NCI-H446 treated with DMSO at 0.1 percent for 48 hours (cell line): ENCODE measurements at regions not wholly inside any gene's neighbourhood (a gene's known extent, or its start where the extent isn't known, plus 50 kb on each side); places are given as distances from the start of the nearest gene placed in this dataset.
"Not testable (repeated sequence)": the region's sequence is repeated elsewhere in the genome, so short reads cannot be mapped to it uniquely, and the experiment has no call there.

Experiments used
- DNase-seq: peaks from one replicate; lab custom pipeline; 2025; lab: John Stamatoyannopoulos, UW

- peak; percentile 28 for DNase-seq
These were observed 1753.5 kb downstream of the EFNA5 start for GRCh38 chr5:105917189-105917588.

- DNase-seq: no peak
These were observed 1763.7 kb downstream of the EFNA5 start for GRCh38 chr5:105907016-105907415.

- peak; percentile 42 for DNase-seq
These were observed 1765.3 kb downstream of the EFNA5 start for GRCh38 chr5:105905392-105905791.

- no peak for DNase-seq
These were observed 1767.7 kb downstream of the EFNA5 start for GRCh38 chr5:105903069-105903468.

- no peak for DNase-seq
These were observed 1771.0 kb downstream of the EFNA5 start for GRCh38 chr5:105899726-105900125.

- no peak for DNase-seq
These were observed 1772.6 kb downstream of the EFNA5 start for GRCh38 chr5:105898183-105898582.

GRCh38 chr5:105885266-105885665 lies 1785.5 kb downstream of the EFNA5 start:
- DNase-seq: no peak

GRCh38 chr5:105882956-105883481 lies 1787.7 kb downstream of the EFNA5 start:
- no peak for DNase-seq

- no peak for DNase-seq
These were observed 1792.3 kb downstream of the EFNA5 start for GRCh38 chr5:105878402-105878801.

- DNase-seq: no peak
These were observed 1793.1 kb downstream of the EFNA5 start for GRCh38 chr5:105877592-105877991.

GRCh38 chr5:105874316-105874715 lies 1796.4 kb downstream of the EFNA5 start:
- peak; percentile 13 for DNase-seq

- no peak for DNase-seq
These were observed 1798.0 kb downstream of the EFNA5 start for GRCh38 chr5:105872569-105873270.

- DNase-seq: no peak
These were observed 1802.5 kb downstream of the EFNA5 start for GRCh38 chr5:105868038-105868780.

GRCh38 chr5:105865834-105866233 lies 1804.9 kb downstream of the EFNA5 start:
- no peak for DNase-seq

GRCh38 chr5:105859350-105859749 lies 1811.4 kb downstream of the EFNA5 start:
- DNase-seq: not testable (repeated sequence)

GRCh38 chr5:105849701-105850100 lies 1821.0 kb downstream of the EFNA5 start:
- DNase-seq: no peak

GRCh38 chr5:105840800-105841199 lies 1829.9 kb downstream of the EFNA5 start:
- DNase-seq: no peak

GRCh38 chr5:105836887-105837286 lies 1833.8 kb downstream of the EFNA5 start:
- no peak for DNase-seq

- DNase-seq: no peak
These were observed 1834.5 kb downstream of the EFNA5 start for GRCh38 chr5:105836268-105836667.

- DNase-seq: no peak
These were observed 1841.9 kb downstream of the EFNA5 start for GRCh38 chr5:105828821-105829220.

GRCh38 chr5:105821800-105822199 lies 1848.9 kb downstream of the EFNA5 start:
- no peak for DNase-seq

GRCh38 chr5:105817914-105818313 lies 1852.8 kb downstream of the EFNA5 start:
- DNase-seq: no peak

- DNase-seq: no peak
These were observed 1853.3 kb downstream of the EFNA5 start for GRCh38 chr5:105817416-105817815.
